Neuronal stem cell (in vitro differentiated cells): ENCODE measurements at regions not wholly inside any gene's neighbourhood (a gene's known extent, or its start where the extent isn't known, plus 50 kb on each side); places are given as distances from the start of the nearest gene placed in this dataset.

Experiments used
- DNase-seq: peaks from one replicate; pipeline ENCODE4 v3.0.0-alpha.2; 2013; ENCODE audit warnings: low spot score
- H2AFZ ChIP-seq: one replicate; pipeline ENCODE4 v1.6.1; 2013; ENCODE audit warnings: mild to moderate bottlenecking, low read length, inconsistent platforms
- H2AK5ac ChIP-seq: 2 replicates; pipeline ENCODE4 v1.6.1; 2013; ENCODE audit warnings: low read depth, mild to moderate bottlenecking, inconsistent platforms, low read length, moderate library complexity, mixed read lengths
- H2BK120ac ChIP-seq: 2 replicates; pipeline ENCODE4 v1.6.1; 2013; ENCODE audit warnings: low read depth, mild to moderate bottlenecking, inconsistent platforms, low read length, moderate library complexity, mixed read lengths
- H2BK12ac ChIP-seq: one replicate; pipeline ENCODE4 v1.6.1; 2013; ENCODE audit warnings: low read length, inconsistent platforms
- H2BK15ac ChIP-seq: 2 replicates; pipeline ENCODE4 v1.6.1; 2013; ENCODE audit warnings: mild to moderate bottlenecking, low read length, inconsistent platforms, mixed read lengths
- H2BK5ac ChIP-seq: one replicate; pipeline ENCODE4 v1.6.1; 2013; ENCODE audit warnings: inconsistent platforms, mild to moderate bottlenecking, low read length, moderate library complexity
- H3K14ac ChIP-seq: one replicate; pipeline ENCODE4 v1.6.1; 2013; ENCODE audit warnings: low read length, inconsistent platforms
- H3K18ac ChIP-seq: 2 replicates; pipeline ENCODE4 v1.6.1; 2013; ENCODE audit warnings: low read length, inconsistent platforms
- H3K23ac ChIP-seq: 2 replicates; pipeline ENCODE4 v1.6.1; 2013; ENCODE audit warnings: low read depth, mild to moderate bottlenecking, mixed read lengths, low read length, inconsistent platforms; ENCODE audit not compliant: poor library complexity
- H3K27ac ChIP-seq: replicated peaks from 3 replicates; pipeline ENCODE4 v1.5.1; 2013; ENCODE audit warnings: low read length, inconsistent platforms
- H3K27me3 ChIP-seq, 3 experiments: 2 replicates each; pipeline ENCODE4 v1.6.1; 2013; ENCODE audit warnings: low read length in 3 of 3, mild to moderate bottlenecking in 2 of 3, inconsistent platforms in 1 of 3, low read depth in 1 of 3, mixed read lengths in 1 of 3, moderate library complexity in 1 of 3; ENCODE audit not compliant: control insufficient read depth in 3 of 3, insufficient read depth in 3 of 3
- H3K36me3 ChIP-seq, 2 donors: replicated peaks in 1 of 2; 2 replicates each; pipeline ENCODE4 v1.6.1; 2013; ENCODE audit warnings: low read length in 2 of 2; ENCODE audit not compliant: control insufficient read depth in 2 of 2, insufficient read depth in 2 of 2
- H3K4ac ChIP-seq: 2 replicates; pipeline ENCODE4 v1.6.1; 2013; ENCODE audit warnings: inconsistent platforms, mild to moderate bottlenecking, low read length, moderate library complexity
- H3K4me1 ChIP-seq, 2 donors: 1 replicate in 1 of 2; 2 replicates in 1 of 2; pipeline ENCODE4 v1.6.1; 2013; ENCODE audit warnings: low read length in 2 of 2, low read depth in 1 of 2; ENCODE audit not compliant: control insufficient read depth in 2 of 2, insufficient read depth in 1 of 2
- H3K4me2 ChIP-seq: one replicate; pipeline ENCODE4 v1.6.1; 2013; ENCODE audit warnings: mild to moderate bottlenecking, low read length, inconsistent platforms; ENCODE audit not compliant: insufficient read depth, poor library complexity, severe bottlenecking
- H3K4me3 ChIP-seq, 2 donors: 2 replicates each; pipeline ENCODE4 v1.5.1; 2013; ENCODE audit warnings: low read length in 2 of 2, mild to moderate bottlenecking in 2 of 2, inconsistent platforms in 1 of 2, moderate library complexity in 1 of 2
- H3K79me1 ChIP-seq: one replicate; pipeline ENCODE4 v1.6.1; 2013; ENCODE audit warnings: low read depth, mild to moderate bottlenecking, inconsistent platforms, low read length, moderate library complexity
- H3K9ac ChIP-seq: one replicate; pipeline ENCODE4 v1.6.1; 2013; ENCODE audit warnings: mild to moderate bottlenecking, low read depth, low read length, inconsistent platforms; ENCODE audit not compliant: poor library complexity
- H3K9me3 ChIP-seq, 2 donors: replicated peaks in 1 of 2; 2 replicates each; pipeline versions ENCODE3 to v1.6.1; 2013; ENCODE audit warnings: low read length in 2 of 2, mild to moderate bottlenecking in 2 of 2, inconsistent platforms in 1 of 2, low read depth in 1 of 2, mixed read lengths in 1 of 2, moderate library complexity in 1 of 2; ENCODE audit not compliant: control insufficient read depth in 2 of 2, insufficient read depth in 1 of 2
- H4K8ac ChIP-seq: one replicate; pipeline ENCODE4 v1.6.1; 2013; ENCODE audit warnings: low read depth, mild to moderate bottlenecking, inconsistent platforms, low read length, moderate library complexity
- H4K91ac ChIP-seq: one replicate; pipeline ENCODE4 v1.6.1; 2013; ENCODE audit warnings: low read length, low read depth, mild to moderate bottlenecking, inconsistent platforms; ENCODE audit not compliant: poor library complexity
- WGBS, 2 donors: extraction: QIAGEN DNeasy Blood & Tissue Kit; methylation state at CpG; one replicate each; pipeline ENCODE4 v1.1.7; 2013; ENCODE audit warnings: missing lambda C conversion rate in 2 of 2, mixed read lengths in 1 of 2; ENCODE audit not compliant: insufficient read length in 2 of 2, insufficient replicate concordance in 1 of 2; ENCODE audit errors: extremely low coverage in 2 of 2; 5-methylcytosine and 5-hydroxymethylcytosine counted together

- H2BK5ac ChIP-seq: no peak overlapping the region
- H3K27me3 ChIP-seq: peaks cover 0 to 10% (median 0%) of the 10 kb centered on the region in 3 experiments
- H2BK120ac ChIP-seq: no peak overlapping the region
- no peak overlapping the region for H3K23ac ChIP-seq
- H3K4me3 ChIP-seq: no peak overlapping the region
- H3K9me3 ChIP-seq: no peaks in the 10 kb centered on the region
- no peak overlapping the region for H4K8ac ChIP-seq
- H3K18ac ChIP-seq: peak overlapping the region; percentile 57
- no peaks in the 10 kb centered on the region for H3K79me1 ChIP-seq
- H2BK12ac ChIP-seq: no peak overlapping the region
- no peak overlapping the region for H4K91ac ChIP-seq
- H3K4ac ChIP-seq: no peak overlapping the region
- H3K14ac ChIP-seq: no peak overlapping the region
- H3K4me1 ChIP-seq: no peaks in the 10 kb centered on the region
- H3K27ac ChIP-seq: no peak overlapping the region
- no peak for DNase-seq
- H2AFZ ChIP-seq: no peak overlapping the region
- H2AK5ac ChIP-seq: peak overlapping the region; percentile 3
- no peak overlapping the region for H3K4me2 ChIP-seq
- WGBS, 2 donors: 100% methylated on average over 3 of the region's 5 CpGs; no CpG with 5 or more reads in 1 of the 2 donors
- no peaks in the 10 kb centered on the region for H3K36me3 ChIP-seq
- no peak overlapping the region for H2BK15ac ChIP-seq
- no peak overlapping the region for H3K9ac ChIP-seq
Observed at GRCh38 chr1:36628804-36629203, 146.1 kb upstream of the CSF3R start.

GRCh38 chr1:36626435-36626834, 143.7 kb upstream of the CSF3R start:
- Histone ChIP-seq H2BK12ac (no peak overlapping the region), H4K91ac (no peak overlapping the region), H3K9me3 (peaks cover 0 to 2% of the 10 kb centered on the region in 2 donors), H3K14ac (no peak overlapping the region), H2BK120ac (no peak overlapping the region), H3K4ac (no peak overlapping the region), H3K4me2 (no peak overlapping the region), H2AFZ (no peak overlapping the region), H3K18ac (no peak overlapping the region), H3K36me3 (no peaks in the 10 kb centered on the region), H4K8ac (no peak overlapping the region), H3K27me3 (peaks cover 0 to 10% (median 0%) of the 10 kb centered on the region in 3 experiments), H3K4me3 (no peak overlapping the region), H3K4me1 (no peaks in the 10 kb centered on the region), H3K27ac (no peak overlapping the region), H2BK5ac (no peak overlapping the region), H2BK15ac (no peak overlapping the region), H3K9ac (no peak overlapping the region), H3K23ac (no peak overlapping the region), H2AK5ac (no peak overlapping the region), H3K79me1 (no peaks in the 10 kb centered on the region)
- no peak for DNase-seq

- Histone ChIP-seq H3K14ac (no peak overlapping the region), H2BK15ac (no peak overlapping the region), H3K18ac (no peak overlapping the region), H3K4me3 (no peak overlapping the region), H2BK12ac (no peak overlapping the region), H3K4me2 (no peak overlapping the region), H3K9ac (no peak overlapping the region), H2AK5ac (no peak overlapping the region), H3K4me1 (no peaks in the 10 kb centered on the region), H4K8ac (no peak overlapping the region), H3K27ac (no peak overlapping the region), H2BK5ac (no peak overlapping the region), H3K79me1 (no peaks in the 10 kb centered on the region), H3K27me3 (peaks cover 0 to 10% (median 0%) of the 10 kb centered on the region in 3 experiments), H3K4ac (no peak overlapping the region), H3K9me3 (peaks cover 0 to 3% of the 10 kb centered on the region in 2 donors), H4K91ac (no peak overlapping the region), H2AFZ (no peak overlapping the region), H2BK120ac (no peak overlapping the region), H3K23ac (no peak overlapping the region), H3K36me3 (no peaks in the 10 kb centered on the region)
- DNase-seq: no peak
- no CpG with 5 or more reads among the region's 11 CpGs for WGBS, 2 donors
Observed at GRCh38 chr1:36625935-36626310, 143.2 kb upstream of the CSF3R start.

- Histone ChIP-seq H3K9me3 (peaks cover 0 to 3% of the 10 kb centered on the region in 2 donors), H2BK15ac (no peak overlapping the region), H3K27ac (no peak overlapping the region), H3K14ac (no peak overlapping the region), H2AK5ac (no peak overlapping the region), H3K27me3 (peaks cover 0 to 10% (median 0%) of the 10 kb centered on the region in 3 experiments), H3K79me1 (no peaks in the 10 kb centered on the region), H3K4me2 (no peak overlapping the region), H3K4ac (no peak overlapping the region), H4K8ac (no peak overlapping the region), H3K36me3 (no peaks in the 10 kb centered on the region), H3K4me3 (no peak overlapping the region), H3K23ac (no peak overlapping the region), H3K4me1 (no peaks in the 10 kb centered on the region), H2BK12ac (no peak overlapping the region), H3K9ac (no peak overlapping the region), H2AFZ (no peak overlapping the region), H2BK5ac (no peak overlapping the region), H3K18ac (peak overlapping the region; percentile 23), H2BK120ac (no peak overlapping the region), H4K91ac (no peak overlapping the region)
- WGBS, 2 donors: no CpG with 5 or more reads among the region's 6 CpGs
- DNase-seq: no peak
Observed at GRCh38 chr1:36625253-36625934, 142.7 kb upstream of the CSF3R start.
